HCEC 1CT (cell line): ENCODE measurements at regions not wholly inside any gene's neighbourhood (a gene's known extent, or its start where the extent isn't known, plus 50 kb on each side); places are given as distances from the start of the nearest gene placed in this dataset.
A peak's percentile ranks its signal among the peaks of the same experiment; 100 is the strongest.

Source experiments
- DNase-seq: peaks from one replicate; pipeline ENCODE4 v3.0.0-alpha.2; 2017

GRCh38 chr4:181692965-181693364 is 550.2 kb upstream of the TENM3 start:
- no peak for DNase-seq

- DNase-seq, result no peak
Observed at GRCh38 chr4:181693517-181693916, 549.7 kb upstream of the TENM3 start.

GRCh38 chr4:181698221-181698620 is 545.0 kb upstream of the TENM3 start:
- DNase-seq, result no peak

- DNase-seq, result no peak
Observed at GRCh38 chr4:181701214-181701613, 542.0 kb upstream of the TENM3 start.

- DNase-seq, result no peak
Observed at GRCh38 chr4:181701894-181702293, 541.3 kb upstream of the TENM3 start.

- DNase-seq, result no peak
Observed at GRCh38 chr4:181702864-181703495, 540.2 kb upstream of the TENM3 start.

- DNase-seq, result no peak
Observed at GRCh38 chr4:181710143-181710542, 533.1 kb upstream of the TENM3 start.

- DNase-seq, result no peak
Observed at GRCh38 chr4:181711387-181711786, 531.8 kb upstream of the TENM3 start.

- no peak for DNase-seq
Observed at GRCh38 chr4:181728305-181728966, 514.8 kb upstream of the TENM3 start.

GRCh38 chr4:181731900-181732299 is 511.3 kb upstream of the TENM3 start:
- no peak for DNase-seq

- no peak for DNase-seq
Observed at GRCh38 chr4:181737744-181738143, 505.5 kb upstream of the TENM3 start.

GRCh38 chr4:181739031-181739430 is 504.2 kb upstream of the TENM3 start:
- no peak for DNase-seq

GRCh38 chr4:181741513-181741912 is 501.7 kb upstream of the TENM3 start:
- no peak for DNase-seq

GRCh38 chr4:181745933-181746625 is 497.1 kb upstream of the TENM3 start:
- no peak for DNase-seq

- no peak for DNase-seq
Observed at GRCh38 chr4:181748581-181748980, 494.6 kb upstream of the TENM3 start.

GRCh38 chr4:181752516-181752915 is 490.7 kb upstream of the TENM3 start:
- no peak for DNase-seq

GRCh38 chr4:181753207-181753606 is 490.0 kb upstream of the TENM3 start:
- no peak for DNase-seq

GRCh38 chr4:181755846-181756245 is 487.4 kb upstream of the TENM3 start:
- no peak for DNase-seq

GRCh38 chr4:181756451-181757095 is 486.6 kb upstream of the TENM3 start:
- DNase-seq, result peak; percentile 10

- DNase-seq, result no peak
Observed at GRCh38 chr4:181757098-181757497, 486.1 kb upstream of the TENM3 start.

- DNase-seq, result no peak
Observed at GRCh38 chr4:181757910-181758660, 485.1 kb upstream of the TENM3 start.

GRCh38 chr4:181760560-181760959 is 482.6 kb upstream of the TENM3 start:
- no peak for DNase-seq

GRCh38 chr4:181761156-181761555 is 482.0 kb upstream of the TENM3 start:
- DNase-seq, result peak; percentile 38
